Ammon's horn (tissue), 1 donor: ENCODE measurements at regions not wholly inside any gene's neighbourhood (a gene's known extent, or its start where the extent isn't known, plus 50 kb on each side); places are given as distances from the start of the nearest gene placed in this dataset.
"Not testable (repeated sequence)": the region's sequence is repeated elsewhere in the genome, so short reads cannot be mapped to it uniquely, and the experiment has no call there.

Source experiments
- DNase-seq: peaks from one replicate; pipeline ENCODE4 v3.0.0-alpha.2; 2016; ENCODE audit warnings: low spot score

DNA sequence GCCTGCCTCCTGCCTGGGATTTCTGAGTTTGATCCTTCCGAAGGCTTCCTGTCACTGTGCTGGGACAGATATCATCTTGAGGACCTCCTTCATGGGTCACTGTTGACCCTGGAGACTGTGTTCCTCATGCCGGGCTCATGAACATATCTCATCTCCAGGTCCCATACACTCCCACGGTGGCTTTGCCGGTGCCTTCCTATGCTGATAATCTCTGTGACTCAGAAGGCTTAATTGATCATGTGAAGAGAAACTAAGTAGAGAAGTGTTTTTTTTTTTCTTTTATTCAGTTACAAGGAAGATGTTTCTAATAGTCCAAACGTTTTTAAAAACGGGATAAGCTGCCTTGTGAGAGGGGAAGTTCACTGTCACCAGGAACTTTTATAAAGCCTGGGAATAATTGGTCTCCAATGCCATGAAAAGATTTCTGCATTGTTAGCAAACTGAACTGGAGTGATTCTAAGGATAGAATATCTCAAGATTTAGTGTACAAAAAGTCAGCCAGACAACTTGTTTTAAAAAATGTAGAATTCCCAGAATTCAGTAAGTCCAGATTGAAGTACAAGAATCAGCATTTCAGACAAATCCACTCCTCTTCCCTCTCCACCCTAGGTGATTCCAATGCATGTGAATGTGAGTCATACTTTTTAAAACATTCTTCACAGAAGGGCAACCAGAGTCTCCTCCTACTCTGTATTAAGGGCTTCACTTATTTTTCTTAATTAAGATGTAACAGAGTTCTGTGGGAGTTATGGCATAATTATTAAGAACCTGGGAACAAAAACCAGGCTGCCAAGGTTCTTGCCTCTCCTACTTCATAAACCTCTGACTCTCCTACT lies 139.8 kb upstream of the LGR5 start:
- no peak for DNase-seq

- no peak for DNase-seq
Observed at GRCh38 chr12:71297930-71298329, 140.1 kb upstream of the TSPAN8 start.

GRCh38 chr12:71295953-71296352 lies 138.2 kb upstream of the TSPAN8 start:
- no peak for DNase-seq

- DNase-seq: no peak
Observed at GRCh38 chr12:71291746-71292145, 133.9 kb upstream of the TSPAN8 start.

GRCh38 chr12:71283883-71284282 lies 126.1 kb upstream of the TSPAN8 start:
- DNase-seq: no peak

GRCh38 chr12:71282925-71283324 lies 125.1 kb upstream of the TSPAN8 start:
- no peak for DNase-seq

DNA sequence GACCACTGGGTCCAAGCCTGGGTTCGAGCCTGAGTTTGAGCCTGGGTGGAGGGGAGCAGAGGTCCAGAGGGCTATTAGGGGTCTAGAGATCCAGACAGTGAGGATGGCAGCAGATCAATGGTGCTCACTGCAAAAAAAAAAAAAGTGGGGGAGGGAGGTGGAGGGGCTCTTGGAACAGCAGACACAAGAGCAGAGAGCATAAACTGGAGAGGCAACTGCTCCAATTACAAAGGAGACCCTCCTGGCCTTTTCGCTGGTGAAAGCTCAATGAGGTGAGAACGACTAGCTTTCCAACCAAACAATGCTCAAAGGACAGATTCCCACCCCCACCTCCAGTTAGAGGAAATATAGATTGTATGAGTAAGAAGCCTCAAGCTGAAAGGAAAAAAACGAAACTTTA lies 124.2 kb upstream of the TSPAN8 start:
- no peak for DNase-seq

DNA sequence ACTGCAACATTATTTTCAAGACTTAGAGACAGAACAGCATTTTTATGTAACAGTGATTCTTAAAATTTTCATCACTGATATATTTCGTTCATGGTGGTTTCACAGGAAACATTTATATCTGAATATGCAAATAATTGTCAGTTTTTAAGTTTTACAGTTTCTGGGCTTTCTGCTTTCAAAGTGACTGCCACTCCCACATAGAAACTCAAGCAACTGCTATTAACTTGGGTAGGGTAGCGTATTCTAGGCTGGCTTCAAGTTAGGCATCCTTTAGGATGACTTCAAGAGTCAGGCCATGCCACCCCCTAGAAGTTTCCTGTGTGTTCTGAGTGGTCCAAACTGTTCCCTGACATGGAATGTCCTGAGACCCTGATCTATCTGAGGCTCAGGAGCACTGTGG lies 123.6 kb upstream of the TSPAN8 start:
- DNase-seq: no peak

- no peak for DNase-seq
Observed at GRCh38 chr12:71277866-71278265, 120.1 kb upstream of the TSPAN8 start.

DNA sequence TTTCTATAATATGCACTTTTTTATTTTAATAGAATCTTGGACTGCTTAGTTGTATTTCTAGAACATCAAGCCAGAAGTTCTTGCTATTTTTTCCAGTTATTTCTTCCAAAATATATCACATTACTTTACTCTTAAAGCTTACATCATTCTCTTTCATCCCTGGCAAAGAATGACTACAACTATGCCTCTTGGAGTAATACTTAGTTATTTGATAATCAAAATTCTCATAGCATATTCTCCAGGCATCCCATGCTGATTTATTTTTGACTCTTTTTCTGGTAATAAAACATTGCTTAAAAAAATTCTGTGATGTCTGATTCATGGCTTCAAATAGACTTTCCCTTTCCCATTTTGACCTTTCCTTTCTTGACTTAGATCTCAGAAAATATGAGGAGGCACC lies 118.7 kb upstream of the TSPAN8 start:
- no peak for DNase-seq

- DNase-seq: not testable (repeated sequence)
Observed at GRCh38 chr12:71270794-71271193, 113.0 kb upstream of the TSPAN8 start.

GRCh38 chr12:71270057-71270456 lies 112.3 kb upstream of the TSPAN8 start:
- no peak for DNase-seq

DNA sequence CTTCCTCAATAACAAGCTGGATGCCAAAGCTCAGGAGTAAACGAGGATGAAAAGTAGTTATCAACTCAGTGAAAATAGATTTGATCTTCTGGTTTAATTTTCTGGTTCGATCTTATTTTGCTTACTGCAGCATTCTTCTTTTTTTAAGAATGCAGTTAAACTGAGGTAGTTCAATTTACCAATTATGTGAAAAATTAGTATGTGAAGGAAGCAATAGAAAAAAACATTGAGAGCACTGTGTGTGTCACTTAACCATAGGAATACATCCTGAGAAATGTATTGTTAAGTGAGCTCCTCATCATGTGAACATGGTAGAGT lies 111.4 kb upstream of the TSPAN8 start:
- no peak for DNase-seq

DNA sequence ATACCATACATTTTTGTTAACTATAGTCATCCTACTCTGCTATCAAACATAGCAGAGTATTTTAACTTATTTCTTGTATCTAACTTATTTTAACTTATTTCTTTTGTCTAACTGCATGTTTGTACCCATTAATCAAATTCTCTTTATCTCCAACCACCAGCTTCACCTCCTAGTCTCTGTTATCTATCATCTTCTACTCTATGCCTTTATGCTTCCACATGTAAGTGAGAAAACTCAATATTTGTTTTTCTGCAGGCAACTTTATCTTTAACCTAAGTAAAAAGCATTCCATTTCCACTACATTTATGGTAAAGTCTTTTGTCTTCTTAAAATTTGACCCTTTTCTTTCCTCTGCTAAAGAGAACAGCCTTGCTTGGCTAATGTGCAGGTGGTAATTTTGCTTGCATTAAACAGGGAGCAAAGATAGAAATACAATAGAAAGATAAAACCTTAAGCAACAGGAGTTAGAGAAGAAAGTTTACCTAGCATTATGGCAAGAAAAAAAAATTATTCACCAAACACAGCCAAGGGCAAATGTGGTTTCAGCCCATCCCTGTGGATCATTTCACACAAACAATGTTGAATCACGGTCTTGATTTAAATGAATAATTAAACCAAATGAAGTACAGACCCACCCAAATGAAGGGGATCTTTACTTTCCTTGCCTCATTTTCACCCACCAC lies 110.9 kb upstream of the TSPAN8 start:
- DNase-seq: no peak

- DNase-seq: no peak
Observed at GRCh38 chr12:71266606-71267005, 108.8 kb upstream of the TSPAN8 start.

DNA sequence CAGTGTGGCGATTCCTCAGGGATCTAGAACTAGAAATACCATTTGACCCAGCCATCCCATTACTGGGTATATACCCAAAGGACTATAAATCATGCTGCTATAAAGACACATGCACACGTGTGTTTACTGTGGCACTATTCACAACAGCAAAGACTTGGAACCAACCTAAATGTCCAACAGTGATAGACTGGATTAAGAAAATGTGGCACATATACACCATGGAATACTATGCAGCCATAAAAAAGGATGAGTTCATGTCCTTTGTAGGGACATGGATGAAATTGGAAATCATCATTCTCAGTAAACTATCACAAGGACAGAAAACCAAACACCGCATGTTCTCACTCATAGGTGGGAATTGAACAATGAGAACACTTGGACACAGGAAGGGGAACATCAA lies 107.9 kb upstream of the TSPAN8 start:
- not testable (repeated sequence) for DNase-seq

DNA sequence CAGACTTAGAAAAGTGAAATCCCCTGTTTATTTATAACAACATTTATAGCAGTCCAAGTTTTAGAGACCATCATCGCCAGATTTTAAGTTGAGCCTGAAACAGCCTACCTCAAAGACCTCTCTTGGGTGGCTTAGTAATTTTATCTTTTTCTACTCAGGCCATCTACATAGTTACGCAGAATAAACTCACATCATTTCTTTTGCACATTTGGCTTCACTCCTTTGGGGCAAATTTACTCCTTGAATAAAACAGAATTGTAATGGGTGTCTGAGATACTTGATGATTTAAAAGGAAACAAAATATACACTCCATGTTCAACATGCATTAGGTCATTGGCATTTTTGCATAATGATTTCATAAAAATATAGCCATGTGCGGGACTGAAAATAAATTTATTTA lies 104.7 kb upstream of the TSPAN8 start:
- no peak for DNase-seq

GRCh38 chr12:71252473-71252872 lies 94.7 kb upstream of the TSPAN8 start:
- no peak for DNase-seq

DNA sequence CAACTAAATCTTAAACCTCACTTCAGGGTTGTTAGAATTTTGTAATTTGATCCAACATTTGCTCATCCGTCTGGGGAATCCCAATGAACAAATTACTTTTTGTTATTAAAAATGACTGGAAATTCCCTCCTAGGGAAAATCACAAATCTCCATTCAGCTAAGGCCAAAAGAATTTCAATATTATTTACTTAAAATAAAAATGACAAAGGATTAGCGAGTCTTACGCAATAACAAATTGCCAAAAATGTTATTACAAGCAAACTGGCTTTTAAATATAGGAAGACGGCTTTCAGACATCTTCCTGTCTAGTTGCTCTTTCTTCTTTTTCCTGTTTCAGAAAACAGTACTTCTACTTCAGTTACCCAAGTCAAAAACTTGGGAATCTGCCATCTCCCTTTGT lies 92.4 kb upstream of the TSPAN8 start:
- no peak for DNase-seq

DNA sequence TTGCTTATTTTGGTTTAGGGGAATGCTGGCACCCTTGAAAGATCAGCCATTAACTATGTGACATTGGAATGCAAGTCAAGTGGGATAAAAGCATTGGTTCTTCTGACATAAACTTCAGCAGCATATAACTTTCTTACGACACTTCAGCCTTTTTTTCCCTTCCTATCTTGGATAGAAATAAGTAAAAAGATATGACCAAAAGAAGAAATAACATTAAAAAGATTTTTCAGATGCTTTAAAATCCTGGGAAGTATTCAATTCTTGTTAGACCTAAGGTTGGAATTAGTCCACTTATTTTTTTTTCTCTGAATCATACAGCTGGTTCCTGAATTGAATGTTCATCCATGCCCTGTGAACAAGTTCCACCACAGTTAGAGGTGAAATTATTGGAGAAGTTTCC lies 85.6 kb upstream of the TSPAN8 start:
- DNase-seq: no peak

- DNase-seq: no peak
Observed at GRCh38 chr12:71242511-71242910, 84.7 kb upstream of the TSPAN8 start.

DNA sequence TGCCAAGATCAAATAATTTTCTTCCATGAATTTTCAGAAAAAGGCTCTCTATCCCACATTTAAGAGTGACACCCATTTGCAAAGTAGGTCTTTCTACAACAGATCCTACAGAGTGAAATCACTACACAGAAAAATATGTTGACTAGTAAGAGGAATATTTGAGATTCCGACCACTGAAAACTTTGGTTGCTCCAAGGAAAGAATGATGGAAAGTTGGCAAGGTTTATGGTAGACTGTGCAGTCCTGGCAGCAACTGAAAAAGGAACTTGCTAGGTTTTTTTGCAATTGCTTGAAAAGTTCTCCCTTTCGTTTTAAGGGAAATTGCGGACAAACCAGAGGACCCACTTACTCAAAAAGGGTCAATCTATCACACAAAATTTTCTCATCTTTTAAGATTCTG lies 83.1 kb upstream of the TSPAN8 start:
- DNase-seq: no peak

DNA sequence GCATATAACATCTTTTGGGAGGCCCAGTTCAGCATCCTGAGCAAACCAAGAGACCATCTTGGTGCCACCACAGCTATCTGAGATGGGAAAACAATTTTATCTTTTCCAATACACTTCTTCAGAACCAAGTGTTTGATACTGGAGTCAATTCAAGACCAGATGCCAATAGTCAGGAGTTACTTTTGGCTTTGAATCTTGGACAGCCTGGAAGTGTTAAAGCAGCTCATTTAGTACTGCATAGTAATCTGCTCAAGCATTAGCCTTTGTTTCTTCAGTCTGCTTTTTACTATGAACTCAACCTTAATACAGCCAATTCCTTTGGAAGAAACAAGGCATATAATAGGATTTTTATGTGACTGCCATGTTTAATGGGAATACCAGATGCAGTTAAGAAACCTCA lies 81.9 kb upstream of the TSPAN8 start:
- no peak for DNase-seq

- DNase-seq: no peak
Observed at GRCh38 chr12:71237128-71237527, 79.3 kb upstream of the TSPAN8 start.
